ENCODE measurements at regions not wholly inside any gene's neighbourhood (a gene's known extent, or its start where the extent isn't known, plus 50 kb on each side); places are given as distances from the start of the nearest gene placed in this dataset.

DNA sequence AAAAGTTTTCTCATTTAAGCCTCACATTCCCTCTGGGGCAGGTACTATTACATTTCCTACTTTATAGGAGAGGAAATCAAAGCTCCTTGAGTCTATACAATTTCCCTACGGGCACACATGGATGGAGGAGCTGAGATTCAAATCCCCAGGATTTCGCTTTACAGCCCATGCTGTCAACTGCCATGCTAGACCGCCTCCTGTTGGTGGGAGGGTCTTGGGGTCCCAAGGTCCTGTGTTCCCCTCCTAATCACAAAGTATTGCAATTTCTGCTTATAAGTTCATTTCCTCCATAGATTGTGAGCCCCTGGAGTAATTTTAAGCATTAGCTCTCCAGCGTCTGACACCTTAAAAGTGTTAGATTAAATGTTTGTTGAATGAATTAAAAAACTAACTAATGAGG, 95.9 kb upstream of the SMARCA2 start:
- CTCF ChIA-PET (ENCODE audit: unreplicated experiment) = no interaction called here
- TF ChIP-seq EZH2phosphoT487 (IDR thresholded peaks at IDR 0.05; ENCODE audit: borderline replicate concordance, low read depth, low read length) (no peak), CTCF (conservative IDR thresholded peaks at IDR 0.05; ENCODE audit: low read length) (no peak)

DNA sequence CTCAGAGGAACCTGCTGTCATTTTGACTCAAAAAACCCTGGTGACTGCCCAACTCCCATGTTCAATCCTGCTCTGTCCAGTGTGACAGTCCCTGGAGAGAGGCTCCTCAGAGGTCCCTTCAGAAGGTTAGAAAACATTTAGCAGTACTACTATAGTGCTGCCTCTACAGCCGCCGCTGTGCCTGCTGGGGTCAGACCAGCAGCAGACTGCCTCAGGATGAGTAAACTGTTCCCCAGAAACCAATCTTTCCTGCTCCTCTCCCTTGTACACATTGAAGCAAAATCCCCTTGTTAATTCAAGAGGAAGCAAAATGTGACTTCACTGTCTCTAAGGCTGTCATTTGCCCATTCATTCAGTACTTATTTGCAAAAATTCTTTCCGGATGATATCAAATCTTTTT, 94.8 kb upstream of the SMARCA2 start:
- no peaks in the 10 kb centered on the region for H3K9me3 ChIP-seq (ENCODE audit: low read length)
- BruUV-seq (replicated peaks) = no TSS peak
- H3K79me2 ChIP-seq (ENCODE audit: insufficient read depth, low read depth, low read length) = no peaks in the 10 kb centered on the region
- no peak for DNase-seq (ENCODE audit: low spot score)
- H3K4me2 ChIP-seq (ENCODE audit: low read length) = no peak overlapping the region
- H2AFZ ChIP-seq (ENCODE audit: low read length) = no peak overlapping the region
- intact Hi-C loops (cut with micrococcal nuclease; ENCODE audit: unreplicated experiment) = no loop called here
- ChIA-PET POLR2A (no interaction called here), CTCF (ENCODE audit: unreplicated experiment) (interaction anchor here (0.6 kb wide), 1 partner anchor 173 kb away, joined by 3 read pairs; no protein-coding TSS in a partner anchor)
- H3K27ac ChIP-seq (ENCODE audit: low read depth, low read length, poor library complexity, severe bottlenecking) = no peak overlapping the region
- no peak for TF ChIP-seq EZH2phosphoT487 (IDR thresholded peaks at IDR 0.05; ENCODE audit: borderline replicate concordance, low read depth, low read length)
- TF ChIP-seq CTCF (conservative IDR thresholded peaks at IDR 0.05; ENCODE audit: low read length) = no peak
- no peaks in the 10 kb centered on the region for H3K36me3 ChIP-seq (ENCODE audit: insufficient read depth, low read length)
- H4K20me1 ChIP-seq (ENCODE audit: insufficient read depth, low read length) = no peaks in the 10 kb centered on the region
- no peaks in the 10 kb centered on the region for H3K4me1 ChIP-seq (ENCODE audit: insufficient read depth, low read length, poor library complexity, severe bottlenecking)
- H3K4me3 ChIP-seq (ENCODE audit: low read depth, low read length, poor library complexity, severe bottlenecking) = no peak overlapping the region
- H3K9me2 ChIP-seq (ENCODE audit: insufficient read depth, low read length) = no peaks in the 10 kb centered on the region

More for the DNA sequence above, 95.9 kb upstream of the SMARCA2 start:
- H2AFZ ChIP-seq (ENCODE audit: low read length) = no peak overlapping the region
- H4K20me1 ChIP-seq (ENCODE audit: insufficient read depth, low read length) = no peaks in the 10 kb centered on the region
- no TSS peak for BruUV-seq (replicated peaks)
- no peaks in the 10 kb centered on the region for H3K9me2 ChIP-seq (ENCODE audit: insufficient read depth, low read length)
- no peaks in the 10 kb centered on the region for H3K36me3 ChIP-seq (ENCODE audit: insufficient read depth, low read length)
- intact Hi-C loops (cut with micrococcal nuclease; ENCODE audit: unreplicated experiment) = no loop called here
- H3K79me2 ChIP-seq (ENCODE audit: insufficient read depth, low read depth, low read length) = no peaks in the 10 kb centered on the region
- H3K4me2 ChIP-seq (ENCODE audit: low read length) = no peak overlapping the region
- H3K27ac ChIP-seq (ENCODE audit: low read depth, low read length, poor library complexity, severe bottlenecking) = no peak overlapping the region
- no peak for DNase-seq (ENCODE audit: low spot score)
- no peaks in the 10 kb centered on the region for H3K9me3 ChIP-seq (ENCODE audit: low read length)
- no peak overlapping the region for H3K4me3 ChIP-seq (ENCODE audit: low read depth, low read length, poor library complexity, severe bottlenecking)
- POLR2A ChIA-PET = interaction anchor here (0.8 kb wide), 1 partner anchor 10 kb away, joined by 3 read pairs; no protein-coding TSS in a partner anchor
- no peaks in the 10 kb centered on the region for H3K4me1 ChIP-seq (ENCODE audit: insufficient read depth, low read length, poor library complexity, severe bottlenecking)

- Histone ChIP-seq H3K4me3 (ENCODE audit: low read depth, low read length, poor library complexity, severe bottlenecking) (no peak overlapping the region), H3K4me1 (ENCODE audit: insufficient read depth, low read length, poor library complexity, severe bottlenecking) (no peaks in the 10 kb centered on the region), H3K79me2 (ENCODE audit: insufficient read depth, low read depth, low read length) (no peaks in the 10 kb centered on the region), H3K27ac (ENCODE audit: low read depth, low read length, poor library complexity, severe bottlenecking) (no peak overlapping the region), H3K36me3 (ENCODE audit: insufficient read depth, low read length) (no peaks in the 10 kb centered on the region), H3K9me3 (ENCODE audit: low read length) (no peaks in the 10 kb centered on the region), H3K9me2 (ENCODE audit: insufficient read depth, low read length) (no peaks in the 10 kb centered on the region), H3K4me2 (ENCODE audit: low read length) (no peak overlapping the region), H4K20me1 (ENCODE audit: insufficient read depth, low read length) (no peaks in the 10 kb centered on the region), H2AFZ (ENCODE audit: low read length) (no peak overlapping the region)
- no peak for DNase-seq (ENCODE audit: low spot score)
- no TSS peak for BruUV-seq (replicated peaks)
- ChIA-PET POLR2A (no interaction called here), CTCF (ENCODE audit: unreplicated experiment) (no interaction called here)
- intact Hi-C loops (cut with micrococcal nuclease; ENCODE audit: unreplicated experiment) = no loop called here
- TF ChIP-seq CTCF (conservative IDR thresholded peaks at IDR 0.05; ENCODE audit: low read length) = 0 out of 2 replicates have a peak, but pooled peaks have one; percentile 20
- TF ChIP-seq EZH2phosphoT487 (IDR thresholded peaks at IDR 0.05; ENCODE audit: borderline replicate concordance, low read depth, low read length) = no peak
Measured at GRCh38 chr9:1922026-1922425, 93.1 kb upstream of the SMARCA2 start.

All from OCI-LY7 (cell line).